B cell (primary cell): ENCODE measurements at regions not wholly inside any gene's neighbourhood (a gene's known extent, or its start where the extent isn't known, plus 50 kb on each side); places are given as distances from the start of the nearest gene placed in this dataset.

Experiments
- EZH2 ChIP-seq: IDR thresholded peaks from 2 replicates; pipeline ENCODE4 v1.6.1; 2012; ENCODE audit warnings: borderline replicate concordance, low read depth, mild to moderate bottlenecking, moderate library complexity, low read length; ENCODE audit not compliant: insufficient read depth, poor library complexity, severe bottlenecking
- TF ChIP-seq, protein P1 (sequence below): fragments of 200-600 bp; IDR thresholded peaks from one replicate; pipeline ENCODE4 v1.8.0; 2022; ENCODE audit warnings: antibody characterized with exemption, mild to moderate bottlenecking

DNA sequence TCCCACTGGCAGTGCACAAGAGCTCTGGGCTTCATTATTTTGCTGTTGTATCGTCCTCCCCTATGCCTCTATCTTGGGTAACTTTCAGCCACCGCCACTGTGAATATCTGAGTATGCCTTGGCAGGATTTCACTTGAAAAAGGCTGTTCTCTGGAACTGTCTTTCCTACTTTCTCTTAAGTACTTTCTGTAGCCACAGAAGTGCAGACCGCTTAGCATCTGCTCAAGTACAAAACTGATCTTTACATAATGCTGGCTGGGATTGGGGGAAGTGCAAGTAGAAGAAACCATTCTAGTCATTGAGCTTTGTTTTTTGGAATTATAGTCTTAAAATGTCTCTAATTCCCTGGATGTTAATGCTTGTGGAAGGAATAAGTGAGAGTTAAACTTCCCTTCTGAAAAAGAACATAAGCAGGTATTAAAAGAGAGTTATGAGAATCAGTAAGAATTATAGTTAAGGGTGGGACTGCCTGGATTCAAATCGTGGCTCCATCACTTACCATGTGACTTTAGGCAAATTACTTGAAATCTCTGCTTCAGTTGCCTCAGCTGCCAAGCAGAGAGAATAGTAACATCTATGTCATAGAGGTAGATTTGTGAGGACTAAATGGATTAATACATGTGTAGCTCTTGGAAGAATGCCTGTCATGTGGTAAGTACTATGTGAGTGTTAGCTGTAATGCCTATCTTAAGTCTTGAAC lies 77.5 kb downstream of the MID1IP1 start:
- TF ChIP-seq EZH2: no peak
- TF ChIP-seq, protein P1, sequence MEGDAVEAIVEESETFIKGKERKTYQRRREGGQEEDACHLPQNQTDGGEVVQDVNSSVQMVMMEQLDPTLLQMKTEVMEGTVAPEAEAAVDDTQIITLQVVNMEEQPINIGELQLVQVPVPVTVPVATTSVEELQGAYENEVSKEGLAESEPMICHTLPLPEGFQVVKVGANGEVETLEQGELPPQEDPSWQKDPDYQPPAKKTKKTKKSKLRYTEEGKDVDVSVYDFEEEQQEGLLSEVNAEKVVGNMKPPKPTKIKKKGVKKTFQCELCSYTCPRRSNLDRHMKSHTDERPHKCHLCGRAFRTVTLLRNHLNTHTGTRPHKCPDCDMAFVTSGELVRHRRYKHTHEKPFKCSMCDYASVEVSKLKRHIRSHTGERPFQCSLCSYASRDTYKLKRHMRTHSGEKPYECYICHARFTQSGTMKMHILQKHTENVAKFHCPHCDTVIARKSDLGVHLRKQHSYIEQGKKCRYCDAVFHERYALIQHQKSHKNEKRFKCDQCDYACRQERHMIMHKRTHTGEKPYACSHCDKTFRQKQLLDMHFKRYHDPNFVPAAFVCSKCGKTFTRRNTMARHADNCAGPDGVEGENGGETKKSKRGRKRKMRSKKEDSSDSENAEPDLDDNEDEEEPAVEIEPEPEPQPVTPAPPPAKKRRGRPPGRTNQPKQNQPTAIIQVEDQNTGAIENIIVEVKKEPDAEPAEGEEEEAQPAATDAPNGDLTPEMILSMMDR: no peak
